Natural killer cell (primary cell): ENCODE measurements at regions not wholly inside any gene's neighbourhood (a gene's known extent, or its start where the extent isn't known, plus 50 kb on each side); places are given as distances from the start of the nearest gene placed in this dataset.
"Not testable (repeated sequence)": the region's sequence is repeated elsewhere in the genome, so short reads cannot be mapped to it uniquely, and the experiment has no call there.

ENCODE experiments used
- ATAC-seq, 3 donors: fragments of 150-1000 bp in 2 of 3; fragments of 200-7000 bp in 1 of 3; cut with Tn5 transposase; 1 replicate in 1 of 3; 2 replicates in 2 of 3; pipeline ENCODE4 v1.10.0; 2021; ENCODE audit warnings: mild to moderate bottlenecking in 2 of 3, moderate library complexity in 2 of 3
- DNase-seq, 2 donors: peaks; one replicate each; pipeline versions ENCODE4 v3.0.0 to v3.0.0-alpha.2; 2013 to 2021; ENCODE audit warnings: mixed read lengths in 1 of 2
- H3K27ac ChIP-seq: one replicate; pipeline ENCODE4 v1.5.1; 2013; ENCODE audit warnings: mild to moderate bottlenecking, low read length
- H3K27me3 ChIP-seq: one replicate; pipeline ENCODE4 v1.6.1; 2013; ENCODE audit warnings: low read length; ENCODE audit not compliant: control insufficient read depth, insufficient read depth
- H3K36me3 ChIP-seq: one replicate; pipeline ENCODE4 v1.6.1; 2013; ENCODE audit warnings: low read length; ENCODE audit not compliant: control insufficient read depth, insufficient read depth
- H3K4me1 ChIP-seq: one replicate; pipeline ENCODE4 v1.6.1; 2013; ENCODE audit warnings: low read length; ENCODE audit not compliant: control insufficient read depth, insufficient read depth
- H3K4me3 ChIP-seq: one replicate; pipeline ENCODE4 v1.5.1; 2013; ENCODE audit warnings: low read length
- H3K9me3 ChIP-seq: one replicate; pipeline ENCODE4 v1.6.1; 2013; ENCODE audit warnings: low read length; ENCODE audit not compliant: control insufficient read depth, insufficient read depth
- H3K27ac Mint-ChIP-seq, 2 donors: one replicate each; pipeline ENCODE4 v1.8.0; 2022; ENCODE audit warnings: mild to moderate bottlenecking in 2 of 2, mixed read lengths in 2 of 2, moderate library complexity in 1 of 2
- H3K27me3 Mint-ChIP-seq, 2 donors: one replicate each; pipeline ENCODE4 v1.8.0; 2022; ENCODE audit warnings: low read depth in 2 of 2, mixed read lengths in 2 of 2
- H3K36me3 Mint-ChIP-seq: one replicate; pipeline ENCODE4 v1.8.0; 2022; ENCODE audit warnings: mixed read lengths
- H3K4me1 Mint-ChIP-seq, 2 donors: one replicate each; pipeline ENCODE4 v1.8.0; 2022; ENCODE audit warnings: mixed read lengths in 2 of 2
- H3K4me3 Mint-ChIP-seq: one replicate; pipeline ENCODE4 v1.8.0; 2022; ENCODE audit warnings: mild to moderate bottlenecking, moderate library complexity, mixed read lengths
- H3K9me3 Mint-ChIP-seq, 2 donors: one replicate each; pipeline ENCODE4 v1.8.0; 2022; ENCODE audit warnings: mixed read lengths in 2 of 2
- WGBS: methylation state at CpG from one replicate; pipeline ENCODE4 v1.1.7; 2013; ENCODE audit warnings: missing lambda C conversion rate; ENCODE audit not compliant: insufficient coverage; 5-methylcytosine and 5-hydroxymethylcytosine counted together
- intact Hi-C: fragments of 100-400 bp; cut with micrococcal nuclease; formaldehyde crosslinking; loops from one replicate; pipeline ENCODE4 v1.14.2; 2022
- TF ChIP-seq, protein P1 (sequence below): fragments of 200-600 bp; IDR thresholded peaks from one replicate; pipeline ENCODE4 v1.8.0; 2022; ENCODE audit warnings: antibody characterized with exemption

GRCh38 chr3:81823882-81824395 lies 62.5 kb upstream of the GBE1 start:
- TF ChIP-seq, protein P1, sequence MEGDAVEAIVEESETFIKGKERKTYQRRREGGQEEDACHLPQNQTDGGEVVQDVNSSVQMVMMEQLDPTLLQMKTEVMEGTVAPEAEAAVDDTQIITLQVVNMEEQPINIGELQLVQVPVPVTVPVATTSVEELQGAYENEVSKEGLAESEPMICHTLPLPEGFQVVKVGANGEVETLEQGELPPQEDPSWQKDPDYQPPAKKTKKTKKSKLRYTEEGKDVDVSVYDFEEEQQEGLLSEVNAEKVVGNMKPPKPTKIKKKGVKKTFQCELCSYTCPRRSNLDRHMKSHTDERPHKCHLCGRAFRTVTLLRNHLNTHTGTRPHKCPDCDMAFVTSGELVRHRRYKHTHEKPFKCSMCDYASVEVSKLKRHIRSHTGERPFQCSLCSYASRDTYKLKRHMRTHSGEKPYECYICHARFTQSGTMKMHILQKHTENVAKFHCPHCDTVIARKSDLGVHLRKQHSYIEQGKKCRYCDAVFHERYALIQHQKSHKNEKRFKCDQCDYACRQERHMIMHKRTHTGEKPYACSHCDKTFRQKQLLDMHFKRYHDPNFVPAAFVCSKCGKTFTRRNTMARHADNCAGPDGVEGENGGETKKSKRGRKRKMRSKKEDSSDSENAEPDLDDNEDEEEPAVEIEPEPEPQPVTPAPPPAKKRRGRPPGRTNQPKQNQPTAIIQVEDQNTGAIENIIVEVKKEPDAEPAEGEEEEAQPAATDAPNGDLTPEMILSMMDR, result no peak
- H3K27me3 ChIP-seq, result no peaks in the 10 kb centered on the region
- no peaks in the 10 kb centered on the region for H3K4me1 ChIP-seq
- Mint-ChIP-seq H3K27me3 (peaks cover 0 to 3% of the 10 kb centered on the region in 2 donors), H3K4me3 (no peak overlapping the region), H3K9me3 (peaks cover 3% of the 10 kb centered on the region in 2 donors), H3K4me1 (no peaks in the 10 kb centered on the region), H3K27ac (no peak overlapping the region), H3K36me3 (no peaks in the 10 kb centered on the region)
- H3K4me3 ChIP-seq, result no peak overlapping the region
- intact Hi-C loops, result no loop called here
- no peak overlapping the region for H3K27ac ChIP-seq
- 9% methylated on average over 2 of the region's 2 CpGs for WGBS
- no peaks in the 10 kb centered on the region for H3K36me3 ChIP-seq
- ATAC-seq, result no peak
- DNase-seq, result no peak
- H3K9me3 ChIP-seq, result no peaks in the 10 kb centered on the region

- WGBS, result 97% methylated on average over 2 of the region's 3 CpGs
Measured at GRCh38 chr3:81823086-81823485, 61.6 kb upstream of the GBE1 start.

GRCh38 chr3:81816473-81817250 lies 55.2 kb upstream of the GBE1 start:
- no peaks in the 10 kb centered on the region for H3K4me1 Mint-ChIP-seq
- TF ChIP-seq, protein P1, result no peak
- intact Hi-C loops, result no loop called here
- no peak overlapping the region for H3K4me3 Mint-ChIP-seq
- 79% methylated on average over 7 of the region's 8 CpGs for WGBS
- Histone ChIP-seq H3K4me1 (no peaks in the 10 kb centered on the region), H3K4me3 (no peak overlapping the region), H3K27ac (no peak overlapping the region), H3K27me3 (no peaks in the 10 kb centered on the region), H3K36me3 (no peaks in the 10 kb centered on the region), H3K9me3 (no peaks in the 10 kb centered on the region)
- no peaks in the 10 kb centered on the region for H3K27me3 Mint-ChIP-seq
- peaks cover 3% of the 10 kb centered on the region in 2 donors for H3K9me3 Mint-ChIP-seq
- H3K27ac Mint-ChIP-seq, result no peak overlapping the region
- no peak for DNase-seq
- ATAC-seq, result no peak
- no peaks in the 10 kb centered on the region for H3K36me3 Mint-ChIP-seq

More at GRCh38 chr3:81823086-81823485, 61.6 kb upstream of the GBE1 start:
- Mint-ChIP-seq H3K27ac (no peak overlapping the region), H3K27me3 (peaks cover 0 to 3% of the 10 kb centered on the region in 2 donors), H3K4me3 (no peak overlapping the region), H3K4me1 (no peaks in the 10 kb centered on the region), H3K36me3 (no peaks in the 10 kb centered on the region), H3K9me3 (peaks cover 3% of the 10 kb centered on the region in 2 donors)
- H3K36me3 ChIP-seq, result no peaks in the 10 kb centered on the region
- TF ChIP-seq, protein P1, result no peak
- H3K4me1 ChIP-seq, result no peaks in the 10 kb centered on the region
- intact Hi-C loops, result no loop called here
- ATAC-seq, result no peak
- no peak overlapping the region for H3K27ac ChIP-seq
- no peak overlapping the region for H3K4me3 ChIP-seq
- no peaks in the 10 kb centered on the region for H3K27me3 ChIP-seq
- H3K9me3 ChIP-seq, result no peaks in the 10 kb centered on the region
- no peak for DNase-seq

DNA sequence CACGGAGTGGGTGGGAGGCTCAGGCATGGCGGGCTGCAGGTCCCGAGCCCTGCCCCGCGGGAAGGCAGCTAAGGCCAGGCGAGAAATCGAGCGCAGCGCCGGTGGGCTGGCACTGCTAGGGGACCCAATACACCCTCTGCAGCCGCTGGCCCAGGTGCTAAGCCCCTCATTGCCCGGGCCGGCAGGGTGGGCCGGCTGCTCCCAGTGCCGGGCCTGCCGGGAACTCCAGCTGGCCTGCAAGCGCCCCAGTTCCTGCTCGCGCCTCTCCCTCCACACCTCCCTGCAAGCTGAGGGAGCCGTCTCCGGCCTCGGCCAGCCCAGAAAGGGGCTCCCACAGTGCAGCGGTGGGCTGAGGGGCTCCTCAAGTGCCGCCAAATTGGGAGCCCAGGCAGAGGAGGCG lies 50.7 kb upstream of the GBE1 start:
- H3K4me1 ChIP-seq, H3K4me1 Mint-ChIP-seq, H3K27ac Mint-ChIP-seq, H3K9me3 Mint-ChIP-seq, H3K4me3 ChIP-seq, H3K27me3 ChIP-seq, H3K36me3 Mint-ChIP-seq, DNase-seq, H3K9me3 ChIP-seq, intact Hi-C loops, H3K4me3 Mint-ChIP-seq, ATAC-seq, H3K27me3 Mint-ChIP-seq, H3K27ac ChIP-seq, H3K36me3 ChIP-seq: not testable (repeated sequence)
- WGBS, result 97% methylated on average over 25 of the region's 25 CpGs
